ENCODE measurements at regions not wholly inside any gene's neighbourhood (a gene's known extent, or its start where the extent isn't known, plus 50 kb on each side); places are given as distances from the start of the nearest gene placed in this dataset.

- Histone ChIP-seq H3K4me1 (ENCODE audit: control insufficient read depth in 4 of 4, insufficient read depth in 4 of 4, low read length in 3 of 4) (peaks cover 0 to 8% (median 2%) of the 10 kb centered on the region in 4 donors), H3K36me3 (ENCODE audit: control insufficient read depth in 4 of 4, insufficient read depth in 3 of 4, low read depth in 1 of 4, low read length in 3 of 4) (no peaks in the 10 kb centered on the region), H3K27me3 (ENCODE audit: control insufficient read depth in 4 of 4, insufficient read depth in 4 of 4, low read length in 3 of 4) (no peaks in the 10 kb centered on the region), H3K9ac (ENCODE audit: low read depth in 1 of 2, low read length in 2 of 2) (no peak overlapping the region), H3K9me3 (ENCODE audit: control insufficient read depth in 4 of 4, low read length in 3 of 4) (no peaks in the 10 kb centered on the region), H3K4me3 (ENCODE audit: low read depth in 1 of 3, low read length in 3 of 3) (no peak overlapping the region), H3K27ac (ENCODE audit: low read depth in 1 of 2, low read length in 2 of 2) (no peak overlapping the region)
- 94% methylated on average over 3 of the region's 3 CpGs for WGBS
- DNase-seq (ENCODE audit: low spot score) = no peak
- TF ChIP-seq FOXA1 (IDR thresholded peaks at IDR 0.05) (no peak), RAD21 (IDR thresholded peaks at IDR 0.05) (no peak), GABPA (IDR thresholded peaks at IDR 0.05 in 1 of 2, conservative IDR thresholded peaks at IDR 0.05 in 1 of 2) (no peak), MAX (IDR thresholded peaks at IDR 0.05) (no peak), HNF4G (IDR thresholded peaks at IDR 0.05) (no peak), FOXA2 (IDR thresholded peaks at IDR 0.05) (no peak), ZBTB33 (IDR thresholded peaks at IDR 0.05) (no peak), SP1 (IDR thresholded peaks at IDR 0.05) (no peak), TAF1 (conservative IDR thresholded peaks at IDR 0.05) (no peak), ATF3 (IDR thresholded peaks at IDR 0.05) (no peak), EGR1 (IDR thresholded peaks at IDR 0.05; ENCODE audit: low read depth in 2 of 2) (no peak)
These were observed 107.0 kb upstream of the DST start for GRCh38 chr6:56749632-56750151.

GRCh38 chr6:56746767-56747504 lies 104.2 kb upstream of the DST start:
- Histone ChIP-seq H3K9ac (ENCODE audit: low read depth in 1 of 2, low read length in 2 of 2) (no peak overlapping the region), H3K27ac (ENCODE audit: low read depth in 1 of 2, low read length in 2 of 2) (no peak overlapping the region), H3K4me3 (ENCODE audit: low read depth in 1 of 3, low read length in 3 of 3) (no peak overlapping the region), H3K4me1 (ENCODE audit: control insufficient read depth in 4 of 4, insufficient read depth in 4 of 4, low read length in 3 of 4) (peaks cover 0 to 9% (median 3%) of the 10 kb centered on the region in 4 donors), H3K9me3 (ENCODE audit: control insufficient read depth in 4 of 4, low read length in 3 of 4) (no peaks in the 10 kb centered on the region), H3K27me3 (ENCODE audit: control insufficient read depth in 4 of 4, insufficient read depth in 4 of 4, low read length in 3 of 4) (no peaks in the 10 kb centered on the region), H3K36me3 (ENCODE audit: control insufficient read depth in 4 of 4, insufficient read depth in 3 of 4, low read depth in 1 of 4, low read length in 3 of 4) (no peaks in the 10 kb centered on the region)
- DNase-seq (ENCODE audit: low spot score) = no peak
- TF ChIP-seq NR2F2 (IDR thresholded peaks at IDR 0.05) = no peak
- no peak for TF ChIP-seq ATF3 (IDR thresholded peaks at IDR 0.05)
- no peak for TF ChIP-seq TAF1 (conservative IDR thresholded peaks at IDR 0.05)
- no peak for TF ChIP-seq REST (IDR thresholded peaks at IDR 0.05)
- no peak for TF ChIP-seq HNF4A (conservative IDR thresholded peaks at IDR 0.05)
- no peak for TF ChIP-seq ZBTB33 (IDR thresholded peaks at IDR 0.05)
- TF ChIP-seq FOXA1 (IDR thresholded peaks at IDR 0.05) = no peak
- TF ChIP-seq MAX (IDR thresholded peaks at IDR 0.05) = no peak
- no peak for TF ChIP-seq CTCF (IDR thresholded peaks at IDR 0.05; ENCODE audit: low read depth, low read length, missing input control)
- TF ChIP-seq RXRA (IDR thresholded peaks at IDR 0.05) = no peak
- no peak for TF ChIP-seq FOXA2 (IDR thresholded peaks at IDR 0.05)
- TF ChIP-seq SP1 (IDR thresholded peaks at IDR 0.05) = no peak
- TF ChIP-seq JUND (IDR thresholded peaks at IDR 0.05) = no peak
- no peak for TF ChIP-seq HNF4G (IDR thresholded peaks at IDR 0.05)
- no peak for TF ChIP-seq EGR1 (IDR thresholded peaks at IDR 0.05; ENCODE audit: low read depth in 2 of 2)
- TF ChIP-seq RAD21 (IDR thresholded peaks at IDR 0.05) = no peak
- 89% methylated on average over 4 of the region's 4 CpGs for WGBS
